ENCODE measurements at regions not wholly inside any gene's neighbourhood (a gene's known extent, or its start where the extent isn't known, plus 50 kb on each side); places are given as distances from the start of the nearest gene placed in this dataset.

DNA sequence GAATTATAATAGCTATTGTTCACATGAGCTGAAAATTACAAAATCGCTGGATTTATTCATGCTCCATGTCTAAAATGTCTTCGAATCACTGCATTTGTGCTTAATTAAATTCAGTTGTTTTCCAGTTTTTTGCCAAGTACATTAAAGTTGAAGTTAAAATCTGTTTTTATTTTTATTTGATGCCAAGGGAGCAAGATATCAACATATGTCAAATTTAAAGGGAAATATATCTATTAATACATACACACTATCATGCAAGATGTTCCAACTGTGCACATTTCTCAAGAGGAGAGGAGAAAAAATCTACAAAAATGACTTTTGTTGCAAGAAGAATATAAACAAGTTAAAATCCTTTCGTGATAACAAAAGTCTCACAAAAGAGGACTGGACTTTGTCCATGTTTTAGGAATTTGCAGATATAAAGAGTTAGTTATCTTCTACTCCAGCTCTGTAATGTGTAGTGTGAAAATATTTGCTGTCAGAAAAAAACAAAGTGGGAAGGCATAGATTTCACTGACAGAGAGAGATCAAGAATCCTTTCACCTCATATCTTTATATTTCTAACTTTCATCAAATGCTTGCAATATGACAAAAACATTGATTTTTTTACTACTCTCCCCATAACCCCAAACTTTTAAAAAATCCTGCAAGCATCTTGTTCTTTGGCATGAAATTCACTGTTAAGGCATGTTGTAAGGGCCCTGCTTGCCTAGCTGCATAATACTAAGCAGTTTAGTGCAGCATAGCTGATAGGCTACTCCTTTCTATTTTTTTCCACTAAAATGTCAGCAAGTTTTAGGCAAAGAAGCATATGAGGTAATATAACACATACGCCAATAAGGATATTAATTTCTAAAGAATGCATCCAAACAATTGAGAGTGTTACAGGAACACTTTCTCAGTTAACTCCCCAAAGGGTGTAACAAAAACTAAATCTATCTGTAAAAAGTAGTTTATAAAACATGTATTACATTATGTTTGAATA is 340.2 kb upstream of the ADAMTS5 start (continued):
- TF ChIP-seq, protein P1, sequence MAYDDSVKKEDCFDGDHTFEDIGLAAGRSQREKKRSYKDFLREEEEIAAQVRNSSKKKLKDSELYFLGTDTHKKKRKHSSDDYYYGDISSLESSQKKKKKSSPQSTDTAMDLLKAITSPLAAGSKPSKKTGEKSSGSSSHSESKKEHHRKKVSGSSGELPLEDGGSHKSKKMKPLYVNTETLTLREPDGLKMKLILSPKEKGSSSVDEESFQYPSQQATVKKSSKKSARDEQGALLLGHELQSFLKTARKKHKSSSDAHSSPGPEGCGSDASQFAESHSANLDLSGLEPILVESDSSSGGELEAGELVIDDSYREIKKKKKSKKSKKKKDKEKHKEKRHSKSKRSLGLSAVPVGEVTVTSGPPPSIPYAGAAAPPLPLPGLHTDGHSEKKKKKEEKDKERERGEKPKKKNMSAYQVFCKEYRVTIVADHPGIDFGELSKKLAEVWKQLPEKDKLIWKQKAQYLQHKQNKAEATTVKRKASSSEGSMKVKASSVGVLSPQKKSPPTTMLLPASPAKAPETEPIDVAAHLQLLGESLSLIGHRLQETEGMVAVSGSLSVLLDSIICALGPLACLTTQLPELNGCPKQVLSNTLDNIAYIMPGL (CRISPR knock-in tag; IDR thresholded peaks at IDR 0.05) = no peak
- no peak for TF ChIP-seq MXD4 (CRISPR knock-in tag; IDR thresholded peaks at IDR 0.05; ENCODE audit: borderline replicate concordance)
- TF ChIP-seq, protein P2, sequence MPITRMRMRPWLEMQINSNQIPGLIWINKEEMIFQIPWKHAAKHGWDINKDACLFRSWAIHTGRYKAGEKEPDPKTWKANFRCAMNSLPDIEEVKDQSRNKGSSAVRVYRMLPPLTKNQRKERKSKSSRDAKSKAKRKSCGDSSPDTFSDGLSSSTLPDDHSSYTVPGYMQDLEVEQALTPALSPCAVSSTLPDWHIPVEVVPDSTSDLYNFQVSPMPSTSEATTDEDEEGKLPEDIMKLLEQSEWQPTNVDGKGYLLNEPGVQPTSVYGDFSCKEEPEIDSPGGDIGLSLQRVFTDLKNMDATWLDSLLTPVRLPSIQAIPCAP (CRISPR knock-in tag; IDR thresholded peaks at IDR 0.05) = no peak
- no peak for TF ChIP-seq IRF2 (CRISPR knock-in tag; IDR thresholded peaks at IDR 0.05; ENCODE audit: borderline replicate concordance, low read depth)
- TF ChIP-seq ETV6 (CRISPR knock-in tag; IDR thresholded peaks at IDR 0.05) = no peak

DNA sequence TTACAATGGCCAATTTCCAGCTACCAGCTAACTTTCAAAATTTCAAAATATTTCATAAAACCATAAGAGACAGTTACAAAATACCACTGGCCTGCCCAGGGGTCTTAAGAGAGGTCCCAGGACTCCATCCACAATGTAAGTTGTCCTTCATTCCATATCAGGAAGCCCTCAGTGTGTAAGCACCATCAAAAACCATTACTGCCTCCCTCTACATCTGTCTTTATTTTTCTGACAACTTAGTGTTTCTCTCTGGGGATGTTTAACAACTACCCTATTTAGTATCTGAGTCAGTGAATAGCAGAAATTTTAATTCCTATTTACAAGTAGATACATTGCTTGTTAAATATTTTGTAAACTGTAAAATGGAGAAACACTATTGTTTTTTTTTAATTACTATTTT is 339.3 kb upstream of the ADAMTS5 start:
- Mint-ChIP-seq H3K27ac (no peak overlapping the region), H3K4me1 (no peaks in the 10 kb centered on the region), H3K27me3 (ENCODE audit: low read depth) (no peaks in the 10 kb centered on the region), H3K4me3 (no peak overlapping the region), H3K9me3 (peaks cover 19% of the 10 kb centered on the region), H3K36me3 (peaks cover 8% of the 10 kb centered on the region)
- no peak for ATAC-seq
- POLR2A ChIA-PET = no interaction called here
- DNase-seq (ENCODE audit: low spot score) = no peak
- TF ChIP-seq ZNF671 (CRISPR knock-in tag; IDR thresholded peaks at IDR 0.05) = no peak
- CTCF ChIA-PET = no interaction called here

DNA sequence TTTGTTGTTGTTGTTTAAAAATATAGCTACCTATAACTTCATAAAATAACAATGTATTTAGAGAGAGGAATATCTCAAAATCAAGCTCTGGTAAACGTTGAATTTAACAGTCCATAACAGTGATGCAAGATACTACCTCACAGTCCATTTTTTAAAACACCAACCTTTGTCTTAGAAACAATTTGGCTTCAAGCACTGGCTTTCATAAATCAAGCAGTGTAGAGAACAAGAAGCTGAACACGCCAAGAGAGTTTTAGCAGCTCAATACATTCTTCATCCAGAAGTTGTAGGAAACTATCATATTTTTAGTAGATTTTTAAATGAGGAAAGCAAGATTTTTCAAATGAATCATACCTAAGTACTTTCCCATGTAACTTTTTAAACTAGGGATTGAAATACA is 334.3 kb upstream of the ADAMTS5 start:
- ChIA-PET CTCF (no interaction called here), POLR2A (no interaction called here)
- peaks cover 21% of the 10 kb centered on the region for H3K9me3 Mint-ChIP-seq
- peaks cover 8% of the 10 kb centered on the region for H3K36me3 Mint-ChIP-seq
- DNase-seq (ENCODE audit: low spot score) = no peak
- ATAC-seq = no peak
- no peak for TF ChIP-seq CREB1 (CRISPR knock-in tag; IDR thresholded peaks at IDR 0.05)
- H3K4me3 Mint-ChIP-seq = no peak overlapping the region
- H3K27ac Mint-ChIP-seq = no peak overlapping the region
- H3K4me1 Mint-ChIP-seq = no peaks in the 10 kb centered on the region
- H3K27me3 Mint-ChIP-seq (ENCODE audit: low read depth) = no peaks in the 10 kb centered on the region

DNA sequence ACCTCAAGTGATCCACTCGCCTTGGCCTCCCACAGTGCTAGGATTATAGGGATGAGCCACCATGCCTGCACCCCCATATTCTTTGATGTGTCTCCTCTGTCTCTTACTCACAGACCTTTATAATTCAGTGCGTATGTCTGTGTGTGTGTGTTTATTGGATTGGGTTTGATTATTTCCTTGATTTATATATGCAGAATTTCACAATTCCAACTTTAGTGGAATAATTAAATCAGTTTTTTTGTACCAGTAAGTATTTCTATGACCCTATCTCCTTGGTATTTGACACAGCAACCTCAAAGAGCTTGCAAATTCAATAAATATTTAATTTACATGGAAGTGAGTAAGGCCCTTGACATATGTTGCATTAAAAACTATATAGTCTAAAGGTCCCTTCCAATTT is 333.9 kb upstream of the ADAMTS5 start:
- ATAC-seq (no peak), DNase-seq (ENCODE audit: low spot score) (no peak)
- no peaks in the 10 kb centered on the region for H3K27me3 Mint-ChIP-seq (ENCODE audit: low read depth)
- peaks cover 8% of the 10 kb centered on the region for H3K36me3 Mint-ChIP-seq
- peaks cover 25% of the 10 kb centered on the region for H3K9me3 Mint-ChIP-seq
- ChIA-PET CTCF (no interaction called here), POLR2A (no interaction called here)
- H3K27ac Mint-ChIP-seq = no peak overlapping the region
- no peaks in the 10 kb centered on the region for H3K4me1 Mint-ChIP-seq
- H3K4me3 Mint-ChIP-seq = no peak overlapping the region
- TF ChIP-seq, protein P3, sequence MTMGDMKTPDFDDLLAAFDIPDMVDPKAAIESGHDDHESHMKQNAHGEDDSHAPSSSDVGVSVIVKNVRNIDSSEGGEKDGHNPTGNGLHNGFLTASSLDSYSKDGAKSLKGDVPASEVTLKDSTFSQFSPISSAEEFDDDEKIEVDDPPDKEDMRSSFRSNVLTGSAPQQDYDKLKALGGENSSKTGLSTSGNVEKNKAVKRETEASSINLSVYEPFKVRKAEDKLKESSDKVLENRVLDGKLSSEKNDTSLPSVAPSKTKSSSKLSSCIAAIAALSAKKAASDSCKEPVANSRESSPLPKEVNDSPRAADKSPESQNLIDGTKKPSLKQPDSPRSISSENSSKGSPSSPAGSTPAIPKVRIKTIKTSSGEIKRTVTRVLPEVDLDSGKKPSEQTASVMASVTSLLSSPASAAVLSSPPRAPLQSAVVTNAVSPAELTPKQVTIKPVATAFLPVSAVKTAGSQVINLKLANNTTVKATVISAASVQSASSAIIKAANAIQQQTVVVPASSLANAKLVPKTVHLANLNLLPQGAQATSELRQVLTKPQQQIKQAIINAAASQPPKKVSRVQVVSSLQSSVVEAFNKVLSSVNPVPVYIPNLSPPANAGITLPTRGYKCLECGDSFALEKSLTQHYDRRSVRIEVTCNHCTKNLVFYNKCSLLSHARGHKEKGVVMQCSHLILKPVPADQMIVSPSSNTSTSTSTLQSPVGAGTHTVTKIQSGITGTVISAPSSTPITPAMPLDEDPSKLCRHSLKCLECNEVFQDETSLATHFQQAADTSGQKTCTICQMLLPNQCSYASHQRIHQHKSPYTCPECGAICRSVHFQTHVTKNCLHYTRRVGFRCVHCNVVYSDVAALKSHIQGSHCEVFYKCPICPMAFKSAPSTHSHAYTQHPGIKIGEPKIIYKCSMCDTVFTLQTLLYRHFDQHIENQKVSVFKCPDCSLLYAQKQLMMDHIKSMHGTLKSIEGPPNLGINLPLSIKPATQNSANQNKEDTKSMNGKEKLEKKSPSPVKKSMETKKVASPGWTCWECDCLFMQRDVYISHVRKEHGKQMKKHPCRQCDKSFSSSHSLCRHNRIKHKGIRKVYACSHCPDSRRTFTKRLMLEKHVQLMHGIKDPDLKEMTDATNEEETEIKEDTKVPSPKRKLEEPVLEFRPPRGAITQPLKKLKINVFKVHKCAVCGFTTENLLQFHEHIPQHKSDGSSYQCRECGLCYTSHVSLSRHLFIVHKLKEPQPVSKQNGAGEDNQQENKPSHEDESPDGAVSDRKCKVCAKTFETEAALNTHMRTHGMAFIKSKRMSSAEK (CRISPR knock-in tag; IDR thresholded peaks at IDR 0.05; ENCODE audit: borderline replicate concordance) = no peak
- no peak for TF ChIP-seq TEAD1 (CRISPR knock-in tag; IDR thresholded peaks at IDR 0.05)
- TF ChIP-seq, protein P4, sequence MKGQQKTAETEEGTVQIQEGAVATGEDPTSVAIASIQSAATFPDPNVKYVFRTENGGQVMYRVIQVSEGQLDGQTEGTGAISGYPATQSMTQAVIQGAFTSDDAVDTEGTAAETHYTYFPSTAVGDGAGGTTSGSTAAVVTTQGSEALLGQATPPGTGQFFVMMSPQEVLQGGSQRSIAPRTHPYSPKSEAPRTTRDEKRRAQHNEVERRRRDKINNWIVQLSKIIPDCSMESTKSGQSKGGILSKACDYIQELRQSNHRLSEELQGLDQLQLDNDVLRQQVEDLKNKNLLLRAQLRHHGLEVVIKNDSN (CRISPR knock-in tag; IDR thresholded peaks at IDR 0.05) = no peak
- TF ChIP-seq, protein P5, sequence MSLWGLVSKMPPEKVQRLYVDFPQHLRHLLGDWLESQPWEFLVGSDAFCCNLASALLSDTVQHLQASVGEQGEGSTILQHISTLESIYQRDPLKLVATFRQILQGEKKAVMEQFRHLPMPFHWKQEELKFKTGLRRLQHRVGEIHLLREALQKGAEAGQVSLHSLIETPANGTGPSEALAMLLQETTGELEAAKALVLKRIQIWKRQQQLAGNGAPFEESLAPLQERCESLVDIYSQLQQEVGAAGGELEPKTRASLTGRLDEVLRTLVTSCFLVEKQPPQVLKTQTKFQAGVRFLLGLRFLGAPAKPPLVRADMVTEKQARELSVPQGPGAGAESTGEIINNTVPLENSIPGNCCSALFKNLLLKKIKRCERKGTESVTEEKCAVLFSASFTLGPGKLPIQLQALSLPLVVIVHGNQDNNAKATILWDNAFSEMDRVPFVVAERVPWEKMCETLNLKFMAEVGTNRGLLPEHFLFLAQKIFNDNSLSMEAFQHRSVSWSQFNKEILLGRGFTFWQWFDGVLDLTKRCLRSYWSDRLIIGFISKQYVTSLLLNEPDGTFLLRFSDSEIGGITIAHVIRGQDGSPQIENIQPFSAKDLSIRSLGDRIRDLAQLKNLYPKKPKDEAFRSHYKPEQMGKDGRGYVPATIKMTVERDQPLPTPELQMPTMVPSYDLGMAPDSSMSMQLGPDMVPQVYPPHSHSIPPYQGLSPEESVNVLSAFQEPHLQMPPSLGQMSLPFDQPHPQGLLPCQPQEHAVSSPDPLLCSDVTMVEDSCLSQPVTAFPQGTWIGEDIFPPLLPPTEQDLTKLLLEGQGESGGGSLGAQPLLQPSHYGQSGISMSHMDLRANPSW (CRISPR knock-in tag; conservative IDR thresholded peaks at IDR 0.05; ENCODE audit: low read depth) = no peak
- TF ChIP-seq, protein P6, sequence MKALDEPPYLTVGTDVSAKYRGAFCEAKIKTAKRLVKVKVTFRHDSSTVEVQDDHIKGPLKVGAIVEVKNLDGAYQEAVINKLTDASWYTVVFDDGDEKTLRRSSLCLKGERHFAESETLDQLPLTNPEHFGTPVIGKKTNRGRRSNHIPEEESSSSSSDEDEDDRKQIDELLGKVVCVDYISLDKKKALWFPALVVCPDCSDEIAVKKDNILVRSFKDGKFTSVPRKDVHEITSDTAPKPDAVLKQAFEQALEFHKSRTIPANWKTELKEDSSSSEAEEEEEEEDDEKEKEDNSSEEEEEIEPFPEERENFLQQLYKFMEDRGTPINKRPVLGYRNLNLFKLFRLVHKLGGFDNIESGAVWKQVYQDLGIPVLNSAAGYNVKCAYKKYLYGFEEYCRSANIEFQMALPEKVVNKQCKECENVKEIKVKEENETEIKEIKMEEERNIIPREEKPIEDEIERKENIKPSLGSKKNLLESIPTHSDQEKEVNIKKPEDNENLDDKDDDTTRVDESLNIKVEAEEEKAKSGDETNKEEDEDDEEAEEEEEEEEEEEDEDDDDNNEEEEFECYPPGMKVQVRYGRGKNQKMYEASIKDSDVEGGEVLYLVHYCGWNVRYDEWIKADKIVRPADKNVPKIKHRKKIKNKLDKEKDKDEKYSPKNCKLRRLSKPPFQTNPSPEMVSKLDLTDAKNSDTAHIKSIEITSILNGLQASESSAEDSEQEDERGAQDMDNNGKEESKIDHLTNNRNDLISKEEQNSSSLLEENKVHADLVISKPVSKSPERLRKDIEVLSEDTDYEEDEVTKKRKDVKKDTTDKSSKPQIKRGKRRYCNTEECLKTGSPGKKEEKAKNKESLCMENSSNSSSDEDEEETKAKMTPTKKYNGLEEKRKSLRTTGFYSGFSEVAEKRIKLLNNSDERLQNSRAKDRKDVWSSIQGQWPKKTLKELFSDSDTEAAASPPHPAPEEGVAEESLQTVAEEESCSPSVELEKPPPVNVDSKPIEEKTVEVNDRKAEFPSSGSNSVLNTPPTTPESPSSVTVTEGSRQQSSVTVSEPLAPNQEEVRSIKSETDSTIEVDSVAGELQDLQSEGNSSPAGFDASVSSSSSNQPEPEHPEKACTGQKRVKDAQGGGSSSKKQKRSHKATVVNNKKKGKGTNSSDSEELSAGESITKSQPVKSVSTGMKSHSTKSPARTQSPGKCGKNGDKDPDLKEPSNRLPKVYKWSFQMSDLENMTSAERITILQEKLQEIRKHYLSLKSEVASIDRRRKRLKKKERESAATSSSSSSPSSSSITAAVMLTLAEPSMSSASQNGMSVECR (CRISPR knock-in tag; IDR thresholded peaks at IDR 0.05; ENCODE audit: borderline replicate concordance) = no peak
- no peak for TF ChIP-seq RELA (CRISPR knock-in tag; IDR thresholded peaks at IDR 0.05; ENCODE audit: borderline replicate concordance)
